Endothelial cell of umbilical vein (primary cell): ENCODE measurements at regions not wholly inside any gene's neighbourhood (a gene's known extent, or its start where the extent isn't known, plus 50 kb on each side); places are given as distances from the start of the nearest gene placed in this dataset.

ENCODE experiments used
- BruUV-seq: library from RNA; stranded (reverse); fragments of 400-500 nt; replicated peaks from 2 replicates; lab custom pipeline; 2021; lab: Mats Ljungman, UMichigan
- CTCF ChIA-PET: fragments of 300-600, 350-600 bp; sonication (Branson Sonifier 250); formaldehyde crosslinking; loops from one replicate; lab custom pipeline; 2021; ENCODE audit warnings: antibody characterized with exemption, inconsistent platforms; lab: Charles Lee
- POLR2A ChIA-PET: fragments of 300-600, 350-600 bp; sonication (Branson Sonifier 250); formaldehyde crosslinking; loops from one replicate; lab custom pipeline; 2021; ENCODE audit warnings: antibody characterized with exemption, inconsistent platforms; lab: Charles Lee
- DNase-seq: peaks from one replicate; pipeline ENCODE4 v3.0.0-alpha.2; 2011; ENCODE audit warnings: low read depth, low spot score
- FAIRE-seq: peaks from 2 replicates; lab custom pipeline; 2011; peaks lifted over from hg19 to GRCh38; lab: Jason Lieb, UNC
- H2AFZ ChIP-seq: 2 replicates; pipeline ENCODE4 v1.6.0; 2012; ENCODE audit warnings: low read depth, low read length, control low read depth, inconsistent platforms
- H3K27ac ChIP-seq: 2 replicates; pipeline ENCODE4 v1.5.1; 2011; ENCODE audit warnings: low read depth, mild to moderate bottlenecking, control low read depth, low read length, moderate library complexity; ENCODE audit not compliant: insufficient read depth
- H3K27me3 ChIP-seq, 2 experiments: 2 replicates each; pipeline versions ENCODE4 v1.6.0 to v1.6.1; 2011; ENCODE audit warnings: low read length in 2 of 2, mixed read lengths in 1 of 2; ENCODE audit not compliant: control insufficient read depth in 2 of 2, insufficient read depth in 2 of 2
- H3K36me3 ChIP-seq, 2 experiments: 2 replicates in 1 of 2; 3 replicates in 1 of 2; pipeline ENCODE4 v1.5.1; 2011; ENCODE audit warnings: low read length in 2 of 2, mild to moderate bottlenecking in 1 of 2, moderate library complexity in 1 of 2; ENCODE audit not compliant: control insufficient read depth in 2 of 2, insufficient read depth in 2 of 2; ENCODE audit errors: extremely low read depth in 1 of 2
- H3K4me1 ChIP-seq: 3 replicates; pipeline ENCODE4 v1.5.1; 2011; ENCODE audit warnings: mild to moderate bottlenecking, low read length; ENCODE audit not compliant: control insufficient read depth, insufficient read depth; ENCODE audit errors: extremely low read depth
- H3K4me2 ChIP-seq: 2 replicates; pipeline ENCODE4 v1.6.1; 2011; ENCODE audit warnings: low read length, control low read depth, mixed read lengths; ENCODE audit not compliant: insufficient read depth
- H3K4me3 ChIP-seq, 3 experiments: fragments of 200-600 bp in 1 of 3; sonication (generic), shearing (Covaris generic) in 1 of 3; replicated peaks in 1 of 3; 2 replicates each; pipeline ENCODE4 v1.5.1; 2011 to 2016; ENCODE audit warnings: control low read depth in 3 of 3, low read length in 3 of 3, mild to moderate bottlenecking in 2 of 3, inconsistent platforms in 1 of 3, low read depth in 1 of 3, moderate library complexity in 1 of 3; ENCODE audit not compliant: insufficient read depth in 1 of 3
- H3K79me2 ChIP-seq: 2 replicates; pipeline ENCODE4 v1.6.0; 2012; ENCODE audit warnings: low read length, inconsistent platforms; ENCODE audit not compliant: control insufficient read depth, insufficient read depth
- H3K9ac ChIP-seq: replicated peaks from 2 replicates; pipeline ENCODE3; 2011; ENCODE audit warnings: low read length, control low read depth; ENCODE audit not compliant: insufficient read depth; ENCODE audit errors: extremely low read depth
- H3K9me1 ChIP-seq: replicated peaks from 3 replicates; pipeline ENCODE4 v1.6.0; 2011; ENCODE audit warnings: mild to moderate bottlenecking, low read length; ENCODE audit not compliant: control insufficient read depth, insufficient read depth; ENCODE audit errors: extremely low read depth
- H3K9me3 ChIP-seq: replicated peaks from 2 replicates; pipeline ENCODE4 v1.5.1; 2012; ENCODE audit warnings: low read length, inconsistent platforms; ENCODE audit not compliant: control insufficient read depth, insufficient read depth
- H4K20me1 ChIP-seq: replicated peaks from 2 replicates; pipeline ENCODE3; 2011; ENCODE audit warnings: mild to moderate bottlenecking, low read length; ENCODE audit not compliant: control insufficient read depth, insufficient read depth; ENCODE audit errors: extremely low read depth
- CTCF ChIP-seq, 2 donors: IDR thresholded peaks; 1 replicate in 1 of 2; 2 replicates in 1 of 2; pipeline ENCODE4 v1.5.1; 2011; ENCODE audit warnings: low read length in 2 of 2, mild to moderate bottlenecking in 2 of 2, moderate library complexity in 2 of 2, control low read depth in 1 of 2, inconsistent platforms in 1 of 2, low read depth in 1 of 2; ENCODE audit not compliant: insufficient read depth in 1 of 2; ENCODE audit errors: extremely low read depth in 1 of 2
- EZH2 ChIP-seq: IDR thresholded peaks from 2 replicates; pipeline ENCODE4 v1.6.1; 2012; ENCODE audit warnings: borderline replicate concordance, low read depth, mild to moderate bottlenecking, moderate library complexity, low read length, inconsistent platforms; ENCODE audit not compliant: severe bottlenecking
- FOS ChIP-seq: IDR thresholded peaks from 2 replicates; pipeline ENCODE4 v1.6.1; 2011; ENCODE audit warnings: mild to moderate bottlenecking, low read length, moderate library complexity, borderline replicate concordance; ENCODE audit not compliant: insufficient read depth
- GATA2 ChIP-seq: IDR thresholded peaks from 2 replicates; pipeline ENCODE4 v1.7.0; 2011; ENCODE audit warnings: low read depth, mild to moderate bottlenecking, moderate library complexity, mixed read lengths, low read length; ENCODE audit not compliant: insufficient read length, insufficient read depth
- JUN ChIP-seq: IDR thresholded peaks from 2 replicates; pipeline ENCODE4 v1.6.1; 2011; ENCODE audit warnings: borderline replicate concordance, low read depth; ENCODE audit not compliant: insufficient read length, insufficient read depth
- MAX ChIP-seq: IDR thresholded peaks from 2 replicates; pipeline ENCODE4 v1.6.1; 2011; ENCODE audit not compliant: insufficient read depth, insufficient read length
- MYC ChIP-seq: IDR thresholded peaks from one replicate; pipeline ENCODE4 v1.6.1; 2011; ENCODE audit warnings: mild to moderate bottlenecking, low read depth, low read length
- POLR2A ChIP-seq: IDR thresholded peaks from 2 replicates; pipeline ENCODE4 v1.6.1; 2012; ENCODE audit warnings: low read depth, mild to moderate bottlenecking, control low read depth, low read length
- POLR2AphosphoS5 ChIP-seq: IDR thresholded peaks from 2 replicates; pipeline ENCODE4 v1.6.1; 2012; ENCODE audit warnings: low read depth, mild to moderate bottlenecking, control low read depth, low read length, moderate library complexity; ENCODE audit not compliant: insufficient read depth
- dilution Hi-C: fragments of 300-500 bp; cut with MboI; formaldehyde crosslinking; loops from one replicate; pipeline ENCODE4 v1.15.0; 2019; ENCODE audit warnings: low sequenced_read_pairs; ENCODE audit not compliant: extremely low pct_ligation_motif_present
- intact Hi-C: fragments of 100-400 bp; cut with micrococcal nuclease; formaldehyde crosslinking; loops from one replicate; pipeline ENCODE4 v1.10.0; 2022

GRCh38 chr5:71924980-71925379, 182.3 kb upstream of the MAP1B start:
- Histone ChIP-seq H3K9me1 (no peaks in the 10 kb centered on the region), H3K4me3 (no peak overlapping the region), H3K27ac (peak overlapping the region; percentile 7), H3K4me2 (peak overlapping the region; percentile 31), H3K79me2 (no peaks in the 10 kb centered on the region), H3K27me3 (no peaks in the 10 kb centered on the region), H3K9ac (no peak overlapping the region), H3K4me1 (peaks cover 23% of the 10 kb centered on the region), H2AFZ (no peak overlapping the region), H3K36me3 (no peaks in the 10 kb centered on the region), H3K9me3 (no peaks in the 10 kb centered on the region), H4K20me1 (no peaks in the 10 kb centered on the region)
- dilution Hi-C loops, result no loop called here
- TF ChIP-seq FOS (peak; percentile 49), POLR2A (no peak), GATA2 (no peak), MAX (no peak), CTCF (IDR thresholded peaks at IDR 0.05; ENCODE audit: extremely low read depth in 1 of 2, insufficient read depth in 1 of 2, low read depth in 1 of 2, low read length in 2 of 2) (no peak), EZH2 (no peak), POLR2AphosphoS5 (no peak), JUN (peak; percentile 28), MYC (no peak)
- POLR2A ChIA-PET, result no interaction called here
- DNase-seq (peak; percentile 74), FAIRE-seq (peak; percentile 94)
- no TSS peak for BruUV-seq
- CTCF ChIA-PET, result interaction anchor here (1.1 to 1.4 kb wide), 2 partner anchors 88 to 93 kb away, joined by 3 read pairs; no protein-coding TSS in a partner anchor
- intact Hi-C loops, result loop anchor here (1.0 to 10.0 kb wide), 3 partner anchors 8 to 182 kb away; partner anchors contain the start of gene MAP1B
